Ammon's horn (tissue), 1 donor: ENCODE measurements at regions not wholly inside any gene's neighbourhood (a gene's known extent, or its start where the extent isn't known, plus 50 kb on each side); places are given as distances from the start of the nearest gene placed in this dataset.
"Not testable (repeated sequence)": the region's sequence is repeated elsewhere in the genome, so short reads cannot be mapped to it uniquely, and the experiment has no call there.

ENCODE experiments used
- DNase-seq: peaks from one replicate; pipeline ENCODE4 v3.0.0-alpha.2; 2016; ENCODE audit warnings: low spot score

DNA sequence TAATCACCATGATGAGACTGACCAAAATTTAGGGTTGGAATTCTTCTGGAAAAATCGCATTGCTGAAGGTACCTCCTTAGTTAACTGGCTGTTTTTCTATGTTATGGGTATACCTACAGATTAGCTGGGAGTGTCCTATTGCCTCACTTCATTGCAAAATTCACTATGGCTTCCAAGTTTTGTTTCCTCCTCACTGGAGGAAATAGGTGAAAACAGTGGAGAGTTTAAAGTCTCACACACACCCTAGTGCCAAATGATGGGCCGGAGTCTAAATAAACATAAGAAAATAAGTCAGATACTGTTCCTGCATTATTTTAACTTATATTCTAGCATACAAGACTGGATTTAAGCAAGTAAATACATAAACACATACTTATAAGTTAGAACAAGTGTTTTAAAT lies 98.2 kb downstream of the AHR start:
- no peak for DNase-seq

DNA sequence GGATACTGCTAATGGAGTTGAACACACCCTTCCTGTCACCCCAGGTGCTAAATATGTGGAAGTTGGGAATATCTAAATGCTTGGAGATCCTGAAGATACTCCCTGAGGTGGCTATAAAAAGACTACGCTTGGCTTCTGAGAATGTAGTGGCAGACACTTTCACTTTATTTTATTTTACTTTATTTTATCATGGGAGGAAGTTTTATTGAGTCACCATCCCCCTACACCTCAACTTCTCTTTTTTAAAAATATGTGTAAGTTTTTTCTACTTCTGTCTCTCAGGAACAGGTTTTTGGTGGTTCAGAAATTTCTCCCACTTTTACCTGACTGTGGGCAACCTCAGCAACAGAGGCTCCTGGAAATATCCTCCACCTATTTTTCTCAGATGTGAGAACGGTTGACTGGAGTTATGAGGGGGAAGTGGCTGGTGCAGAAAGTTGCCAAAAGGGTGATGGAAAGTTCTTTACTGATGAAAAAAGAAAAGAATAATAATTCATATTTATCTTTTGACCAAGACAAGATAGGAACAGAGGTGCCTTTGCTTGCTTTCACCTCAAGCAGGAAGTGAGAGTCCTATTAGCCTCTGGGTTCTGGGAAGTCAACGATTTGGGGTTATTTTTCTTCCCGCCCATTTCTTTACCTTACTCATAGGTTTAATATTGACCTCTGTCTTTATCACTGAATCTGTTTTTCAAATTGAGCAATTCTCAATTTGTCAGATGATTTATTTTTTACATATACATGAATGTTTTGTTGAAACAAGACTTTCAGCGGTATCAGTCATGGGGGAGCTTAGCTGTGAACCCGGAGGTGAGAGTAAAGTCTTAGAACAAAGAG lies 103.6 kb downstream of the AHR start:
- no peak for DNase-seq

DNA sequence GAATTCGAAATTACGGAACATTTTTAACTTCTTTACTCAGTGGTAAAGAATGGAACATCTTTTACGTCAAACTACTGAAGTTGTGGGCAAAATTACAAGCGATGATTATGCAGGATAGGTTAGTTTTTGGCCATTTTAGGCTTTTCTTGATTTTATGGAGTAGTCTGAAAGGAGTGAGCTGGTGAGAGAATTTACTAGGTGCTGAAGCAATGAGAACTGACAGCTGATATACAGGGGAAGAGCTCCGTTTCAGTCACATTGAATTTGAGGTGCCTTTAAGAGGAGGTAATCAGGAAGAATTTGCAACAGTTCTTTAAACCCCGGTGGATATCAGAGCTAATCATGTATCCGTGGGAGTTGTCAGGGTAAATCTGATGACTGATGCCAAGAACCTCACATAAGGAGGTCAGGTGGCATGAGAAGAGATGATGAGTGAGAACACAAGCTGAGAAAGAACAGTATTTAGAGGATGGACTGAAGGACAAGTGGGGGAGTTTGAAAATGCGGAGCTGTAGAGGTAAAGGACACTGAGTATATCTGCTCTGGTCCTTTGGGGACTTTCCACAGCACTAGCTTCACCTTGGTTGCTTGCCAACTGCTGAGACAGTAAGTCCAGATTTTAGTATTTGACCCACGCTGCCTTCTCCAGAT lies 104.3 kb downstream of the AHR start:
- no peak for DNase-seq

DNA sequence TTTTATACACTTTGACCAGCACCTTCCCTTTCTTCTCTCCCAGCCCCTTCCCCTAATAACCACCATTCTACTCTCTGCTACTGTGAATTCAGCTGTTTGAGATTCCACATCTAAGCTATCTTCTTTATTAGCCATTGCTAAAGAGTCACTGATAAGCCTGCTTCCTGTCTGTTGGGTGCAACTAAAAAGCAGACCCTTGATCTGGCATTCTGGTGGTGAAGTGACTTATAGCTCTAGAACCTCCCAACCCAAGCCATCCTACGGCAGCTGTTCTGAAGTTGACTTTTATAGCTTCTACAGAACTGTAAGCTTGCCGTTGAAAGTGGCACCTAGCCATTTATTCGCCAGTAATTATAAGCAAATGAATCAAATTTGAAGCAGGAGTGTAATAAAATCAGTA lies 105.6 kb downstream of the AHR start:
- no peak for DNase-seq

DNA sequence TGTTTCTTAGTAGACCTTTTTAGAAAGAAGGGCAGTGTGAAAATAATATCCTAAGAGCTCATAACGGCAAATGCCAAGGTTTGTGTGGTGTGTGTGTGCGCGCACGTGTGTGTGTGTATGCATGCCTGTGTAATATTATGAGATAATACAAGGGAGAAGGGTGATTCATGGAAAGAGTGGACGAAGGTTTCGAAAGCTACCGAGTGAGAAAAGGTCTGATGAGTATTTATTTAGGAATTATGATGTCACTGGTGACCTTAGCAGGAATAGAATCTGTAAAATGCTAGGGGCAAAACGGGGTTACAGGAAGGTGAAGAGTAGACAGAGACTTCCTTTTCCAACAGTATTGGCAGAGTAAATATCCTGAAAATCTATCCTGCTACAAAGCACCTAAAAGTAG lies 107.3 kb downstream of the AHR start:
- DNase-seq = no peak

DNA sequence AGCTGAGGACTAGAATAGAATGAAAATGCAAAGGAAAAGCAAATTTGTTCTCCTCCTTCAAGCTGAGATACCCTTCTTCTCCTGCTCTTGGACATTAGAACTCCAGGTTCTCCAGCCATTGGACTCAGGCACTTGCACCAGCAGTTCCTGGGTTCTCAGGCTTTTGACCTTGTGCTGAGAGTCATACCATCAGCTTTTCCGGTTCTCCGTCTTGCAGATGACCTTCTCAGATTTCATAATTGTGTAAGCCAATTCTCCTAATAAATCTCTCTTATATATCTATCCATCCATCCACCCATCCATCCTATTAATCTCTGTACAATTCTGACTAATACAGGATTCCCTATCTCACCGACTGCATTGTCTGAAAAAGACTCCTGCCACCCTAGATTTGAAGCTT lies 108.3 kb downstream of the AHR start:
- no peak for DNase-seq

DNA sequence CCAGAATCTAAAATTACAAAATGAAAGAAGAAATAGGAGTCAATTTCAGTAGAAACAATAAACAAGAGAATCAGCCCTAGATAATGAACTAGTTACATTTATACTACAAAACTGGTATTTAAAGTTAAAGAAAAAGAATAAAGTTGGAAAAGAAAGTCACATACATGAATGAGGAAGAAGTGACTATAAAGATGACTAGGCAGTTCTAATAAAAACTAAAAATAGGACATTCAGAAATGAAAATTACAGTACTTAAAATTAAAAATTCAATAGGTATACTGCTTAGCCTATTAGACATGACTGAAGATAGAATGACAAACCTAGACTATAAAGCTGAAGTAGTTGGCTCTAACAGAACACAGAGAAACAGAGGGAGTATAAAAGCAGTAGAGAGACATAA lies 108.8 kb downstream of the AHR start:
- no peak for DNase-seq

DNA sequence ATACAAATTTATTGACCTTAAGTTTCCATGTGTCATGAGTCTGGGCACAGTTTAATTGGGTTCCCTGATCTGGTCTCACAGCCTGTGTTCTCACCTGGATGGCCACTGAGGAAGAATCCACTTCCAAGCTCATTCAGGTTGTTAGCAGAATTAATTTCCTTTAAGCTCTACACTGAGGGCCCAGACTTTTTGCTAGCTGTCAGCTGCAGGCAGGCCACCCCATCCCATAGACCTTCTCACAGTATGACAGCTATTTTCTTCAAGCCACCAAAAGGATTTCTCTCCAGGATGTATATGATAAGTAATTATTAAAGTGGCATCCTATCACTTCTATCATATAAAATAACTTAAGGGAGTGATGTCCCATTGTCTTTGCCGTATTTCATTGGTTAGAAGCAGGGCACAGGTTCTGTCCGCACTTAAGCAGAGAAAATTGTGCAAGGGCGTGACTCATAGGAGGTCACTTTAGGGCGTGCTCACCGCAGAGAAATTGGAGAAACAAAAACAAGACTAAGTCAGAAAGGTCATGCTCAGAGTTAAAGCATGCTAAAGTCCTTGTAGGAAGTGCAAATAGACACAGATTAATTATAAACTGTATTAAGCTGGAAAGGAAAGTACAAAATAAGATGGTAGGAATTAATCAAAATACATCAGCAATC lies 109.9 kb downstream of the AHR start:
- DNase-seq = no peak

DNA sequence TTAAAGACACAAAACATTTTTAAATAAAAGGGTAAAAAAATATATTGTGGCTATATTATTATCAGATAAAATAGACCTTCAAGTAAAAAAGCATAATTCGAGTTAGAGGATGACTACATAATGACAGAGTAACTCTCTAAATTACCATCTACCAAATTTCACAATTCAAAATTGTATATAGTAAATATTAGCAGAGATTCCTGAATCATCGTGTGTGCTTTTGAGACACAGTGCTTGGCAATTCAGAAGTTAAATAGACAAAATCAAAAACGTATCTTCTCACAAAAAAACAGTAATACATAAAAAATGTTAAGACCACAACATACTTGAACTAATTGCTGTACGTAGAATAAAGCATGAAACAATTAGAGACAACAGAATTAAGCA lies 110.4 kb downstream of the AHR start:
- no peak for DNase-seq

DNA sequence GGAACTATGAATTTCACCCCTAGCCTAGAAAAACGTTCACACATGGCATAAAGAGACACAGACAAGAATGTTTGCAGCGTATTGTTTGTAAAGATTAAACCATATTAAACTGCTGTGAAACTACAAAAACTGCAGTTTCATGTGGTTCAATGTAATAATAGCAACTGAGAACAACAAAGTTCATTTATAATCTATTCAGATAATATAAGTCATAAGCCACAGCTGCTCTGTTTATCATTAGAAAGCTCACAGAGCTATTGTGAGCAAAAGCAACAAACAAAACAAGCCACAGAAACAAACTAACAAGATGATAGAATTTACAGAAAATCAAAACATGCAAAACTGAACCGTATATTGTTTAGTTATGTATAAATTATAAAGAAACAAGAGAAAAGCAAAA lies 113.5 kb downstream of the AHR start:
- DNase-seq = no peak

DNA sequence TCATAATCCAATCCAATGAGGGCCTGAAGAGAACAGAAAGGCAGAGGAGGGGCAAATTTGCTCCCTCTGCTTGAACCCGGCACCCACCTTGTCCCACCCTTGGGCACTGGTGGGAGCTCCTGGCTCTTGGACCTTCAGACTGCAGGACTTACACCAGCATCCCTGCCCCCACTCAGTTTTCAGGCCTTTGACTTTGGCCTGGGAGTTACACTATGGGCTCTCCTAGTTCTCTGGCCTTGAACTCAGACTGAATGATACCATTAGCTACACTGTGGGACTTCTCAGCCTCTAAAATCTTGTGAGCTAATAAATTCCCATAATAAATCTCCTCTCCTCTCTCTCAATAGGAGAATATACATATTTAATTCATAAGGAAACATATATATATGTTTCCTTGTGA lies 114.4 kb downstream of the AHR start:
- DNase-seq = no peak

DNA sequence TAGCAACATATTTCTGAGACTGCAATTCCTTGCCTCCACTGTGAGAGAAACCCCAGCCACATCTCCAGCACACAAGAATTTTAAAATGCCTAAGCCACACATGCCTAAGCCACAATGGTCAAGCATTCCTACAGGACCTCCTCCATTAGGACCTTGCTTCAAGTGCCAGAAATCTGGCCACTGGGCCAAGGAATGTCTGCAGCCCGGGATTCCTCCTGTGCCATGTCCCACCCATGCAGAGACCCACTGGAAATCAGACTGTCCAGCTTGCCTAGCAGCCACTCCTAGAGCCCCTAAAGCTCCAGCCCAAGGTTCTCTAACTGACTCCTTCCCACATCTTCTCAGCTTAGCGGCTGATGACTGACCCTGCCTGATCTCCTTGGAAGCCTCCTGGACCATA lies 117.5 kb downstream of the AHR start:
- DNase-seq = no peak

DNA sequence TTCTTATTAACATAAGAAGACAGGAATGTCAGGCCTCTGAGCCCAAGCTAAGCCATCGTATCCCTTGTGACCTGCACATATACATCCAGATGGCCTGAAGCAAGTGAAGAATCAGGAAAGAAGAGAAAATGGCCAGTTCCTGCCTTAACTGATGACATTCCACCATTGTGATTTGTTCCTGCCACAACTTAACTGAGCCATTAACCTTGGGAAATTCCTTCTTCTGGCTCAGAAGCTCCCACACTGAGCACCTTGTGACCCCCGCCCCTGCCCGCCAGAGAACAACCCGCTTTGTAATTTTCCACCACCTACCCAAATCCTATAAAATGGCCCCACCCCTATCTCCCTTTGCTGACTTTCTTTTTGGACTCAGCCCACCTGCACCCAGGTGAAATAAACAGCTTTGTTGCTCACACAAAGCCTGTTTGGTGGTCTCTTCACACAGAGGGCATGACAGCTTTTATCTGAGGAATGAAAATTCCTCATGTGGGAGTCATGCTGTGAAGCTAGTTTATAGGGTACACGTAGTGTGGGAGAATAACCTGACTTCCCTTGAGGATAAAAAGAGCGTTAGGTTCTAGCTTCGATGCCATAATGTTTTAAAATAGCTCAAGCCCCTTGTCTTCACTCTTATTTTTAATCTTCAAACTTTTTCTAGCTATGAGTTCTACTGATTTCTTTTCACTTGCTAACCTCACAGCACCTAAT lies 122.0 kb downstream of the AHR start:
- DNase-seq = not testable (repeated sequence)

DNA sequence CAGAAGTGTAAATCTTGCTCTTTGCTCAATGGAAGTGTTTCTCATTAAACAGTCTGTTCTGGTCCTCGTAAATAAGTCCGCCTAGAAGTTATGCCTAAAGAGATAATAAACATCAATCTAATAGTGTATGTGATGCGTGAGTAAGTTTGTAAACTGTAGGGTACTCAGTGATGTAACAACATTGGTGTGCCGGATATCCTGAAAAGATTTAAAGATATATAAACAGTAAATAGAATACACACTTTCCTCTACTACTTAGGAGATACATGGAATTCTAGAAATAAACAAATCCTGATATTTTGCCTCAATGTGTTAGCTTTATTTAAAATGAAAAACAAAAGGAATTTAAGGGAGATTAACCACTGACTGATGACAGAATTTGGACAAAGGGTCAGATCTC lies 123.5 kb downstream of the AHR start:
- no peak for DNase-seq

DNA sequence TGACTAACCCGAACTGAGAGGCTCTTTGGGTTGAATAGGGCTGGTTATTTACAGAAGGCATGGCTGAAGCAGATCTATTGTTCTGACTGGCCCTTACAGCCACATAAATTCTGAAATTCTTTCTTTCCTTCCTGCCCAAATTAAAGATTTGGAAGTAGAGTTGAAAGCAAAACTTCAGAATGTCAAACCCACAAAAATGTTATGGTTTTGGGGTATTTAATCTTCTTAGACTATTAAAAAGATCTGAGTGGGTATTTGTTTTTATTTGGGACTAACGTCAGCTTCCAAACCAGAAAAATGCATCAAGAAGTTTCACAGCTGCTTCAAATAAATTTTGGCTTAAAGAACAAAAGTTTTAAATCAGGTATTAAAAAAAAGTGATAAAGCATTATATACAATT lies 124.5 kb downstream of the AHR start:
- DNase-seq = no peak

DNA sequence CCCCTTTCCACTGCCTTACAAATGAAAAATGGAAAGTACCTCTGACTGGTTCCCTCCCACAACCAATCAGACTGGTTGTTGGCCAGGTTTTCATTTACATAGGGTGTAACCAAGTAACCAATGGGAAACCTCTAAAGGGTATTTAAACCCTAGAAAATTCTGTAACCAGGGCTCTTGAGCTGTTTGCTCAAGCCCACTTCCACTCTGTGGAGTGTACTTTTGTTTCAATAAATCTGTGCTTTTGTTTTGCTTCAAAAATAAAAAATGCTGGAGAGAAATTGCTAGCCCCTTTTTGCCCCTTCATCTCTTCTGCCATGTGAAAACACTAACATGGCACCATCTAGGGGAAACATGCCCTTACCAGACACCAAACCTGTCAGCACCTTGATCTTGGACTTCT lies 129.5 kb downstream of the AHR start:
- no peak for DNase-seq

DNA sequence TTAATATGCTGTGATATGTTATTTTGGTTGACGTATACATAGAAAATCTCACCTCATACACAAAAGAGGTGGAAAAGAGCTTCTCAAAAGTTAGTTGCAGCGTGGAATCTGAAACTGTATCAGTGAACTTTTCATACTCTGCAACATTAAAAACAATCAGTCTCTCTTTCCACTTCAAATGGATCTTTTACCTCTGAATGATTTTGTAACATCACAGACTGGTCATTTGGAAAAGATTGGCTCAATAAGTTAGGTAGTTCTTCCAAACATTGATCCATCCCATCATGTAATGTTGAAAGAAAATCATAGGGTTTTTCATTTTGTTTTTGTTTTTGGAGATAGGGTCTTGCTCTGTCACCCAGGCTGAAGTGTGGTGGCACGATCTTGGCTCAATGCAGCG lies 131.1 kb downstream of the AHR start:
- no peak for DNase-seq

DNA sequence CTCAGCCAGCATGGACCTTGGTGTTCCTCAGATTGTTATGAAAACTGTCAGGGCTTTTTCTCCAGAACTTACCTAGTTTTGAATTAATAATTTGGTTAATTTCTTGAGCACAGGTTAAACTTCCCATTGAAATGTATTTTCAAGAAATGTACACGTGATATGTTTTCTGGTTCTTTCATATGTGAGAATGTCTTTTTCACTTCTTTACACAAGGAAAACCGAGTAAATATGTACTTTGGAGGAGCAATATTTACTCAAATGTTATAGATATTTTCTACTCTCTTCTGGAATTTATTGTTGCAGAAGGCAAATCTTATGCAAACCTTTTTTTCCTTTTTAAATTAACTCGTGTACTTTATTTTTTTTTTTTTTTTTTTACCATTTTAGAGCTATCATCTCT lies 134.3 kb downstream of the AHR start:
- DNase-seq = no peak

DNA sequence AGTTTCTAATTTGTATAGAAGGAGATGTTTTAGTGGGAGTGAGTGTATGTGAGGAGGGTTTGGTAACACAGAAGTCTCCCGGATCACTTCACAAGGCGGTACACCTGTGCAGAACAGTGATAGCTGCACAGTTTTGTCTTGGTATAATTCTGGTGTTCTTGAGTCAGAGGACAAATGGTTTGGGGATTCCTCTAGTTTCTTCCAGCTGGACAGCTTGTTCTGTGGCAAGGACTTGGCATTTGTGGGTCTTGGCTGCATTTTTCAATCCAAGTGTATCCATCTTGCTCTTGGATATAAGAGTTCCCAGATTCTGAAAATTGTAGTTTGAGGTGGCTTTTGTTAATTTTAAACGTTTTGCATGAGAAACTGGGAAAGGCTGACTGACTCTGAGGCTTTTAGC lies 135.7 kb downstream of the AHR start:
- no peak for DNase-seq

DNA sequence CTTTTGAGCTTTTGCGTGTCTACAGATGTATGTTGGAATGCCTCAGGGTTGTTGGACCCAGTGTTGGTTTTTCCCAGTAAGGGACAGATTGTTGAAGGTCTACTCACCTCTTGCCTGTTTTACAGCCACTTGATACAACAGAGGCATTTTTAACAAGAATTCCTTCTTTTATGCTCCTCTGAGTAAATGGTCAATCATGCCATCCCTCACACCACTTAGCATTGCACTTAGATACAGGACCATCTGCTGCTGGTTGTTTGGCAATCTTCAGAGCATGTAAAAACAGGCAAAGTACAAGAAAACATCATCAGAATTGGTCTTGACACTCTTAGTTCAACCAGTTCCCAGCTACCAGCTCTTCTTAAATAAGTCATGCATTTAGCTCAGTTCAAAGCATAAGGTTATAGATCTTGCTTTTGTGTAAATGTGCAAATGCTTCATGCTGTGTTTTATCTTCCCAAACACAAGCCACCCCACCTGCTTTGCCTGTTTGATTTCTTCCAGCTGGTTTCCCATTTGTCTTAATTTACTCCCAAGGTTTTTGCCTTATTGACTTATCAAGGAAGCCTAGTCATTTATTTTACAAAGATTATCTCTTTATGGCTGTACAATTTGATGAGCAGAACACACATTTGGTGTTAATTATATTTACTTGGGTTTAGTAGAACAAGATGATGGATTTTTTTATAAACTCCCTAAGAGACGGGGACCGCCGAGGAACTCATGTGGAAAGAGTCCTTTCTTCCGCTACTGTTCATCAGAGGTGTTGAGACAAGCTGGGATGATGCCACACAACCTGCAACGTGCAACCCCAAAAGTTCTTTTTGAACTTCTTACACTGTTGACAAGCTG lies 136.6 kb downstream of the AHR start:
- DNase-seq = no peak

DNA sequence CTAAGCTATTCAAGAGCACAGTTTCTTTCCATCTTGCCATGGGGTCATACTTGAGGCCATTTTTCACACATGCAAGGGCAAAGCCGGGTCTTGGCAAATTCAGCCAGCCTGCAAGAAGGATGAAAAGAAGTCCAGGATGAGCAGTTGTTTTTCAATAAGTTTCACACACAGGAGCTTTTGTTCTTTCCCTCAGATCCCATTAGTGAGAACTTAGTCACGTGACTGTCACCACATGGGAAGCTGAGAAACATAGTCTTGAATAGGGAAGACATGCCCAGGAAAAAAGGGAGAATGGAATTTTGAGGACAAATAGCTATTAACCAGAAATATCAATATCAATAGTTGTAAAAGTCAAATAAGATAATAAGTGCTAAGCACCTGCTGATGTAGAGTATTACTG lies 137.7 kb downstream of the AHR start:
- DNase-seq = no peak

DNA sequence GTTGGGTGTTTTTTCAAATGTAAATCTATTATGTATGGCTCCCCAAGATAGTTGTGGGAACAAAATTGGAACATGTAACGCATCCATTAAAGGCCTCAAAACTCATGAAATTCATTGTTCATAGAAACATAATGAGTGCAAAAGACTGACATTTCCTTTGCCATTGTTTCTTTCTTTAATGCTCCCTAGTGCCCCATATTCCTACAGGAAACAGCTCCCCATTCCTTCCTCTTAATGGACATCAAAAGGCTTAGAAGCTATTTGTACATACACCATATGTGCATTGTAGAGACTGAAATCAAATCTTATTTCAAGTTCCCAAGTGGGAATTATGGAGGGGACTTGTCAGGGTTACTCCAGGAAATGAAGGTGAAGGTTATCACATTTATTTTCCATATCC lies 139.1 kb downstream of the AHR start:
- no peak for DNase-seq
